Medulla oblongata (tissue), 1 donor: ENCODE measurements at regions not wholly inside any gene's neighbourhood (a gene's known extent, or its start where the extent isn't known, plus 50 kb on each side); places are given as distances from the start of the nearest gene placed in this dataset.
A peak's percentile ranks its signal among the peaks of the same experiment; 100 is the strongest.
"Not testable (repeated sequence)": the region's sequence is repeated elsewhere in the genome, so short reads cannot be mapped to it uniquely, and the experiment has no call there.

Experiments
- DNase-seq: peaks from one replicate; pipeline ENCODE4 v3.0.0-alpha.2; 2015; ENCODE audit errors: extremely low spot score

DNA sequence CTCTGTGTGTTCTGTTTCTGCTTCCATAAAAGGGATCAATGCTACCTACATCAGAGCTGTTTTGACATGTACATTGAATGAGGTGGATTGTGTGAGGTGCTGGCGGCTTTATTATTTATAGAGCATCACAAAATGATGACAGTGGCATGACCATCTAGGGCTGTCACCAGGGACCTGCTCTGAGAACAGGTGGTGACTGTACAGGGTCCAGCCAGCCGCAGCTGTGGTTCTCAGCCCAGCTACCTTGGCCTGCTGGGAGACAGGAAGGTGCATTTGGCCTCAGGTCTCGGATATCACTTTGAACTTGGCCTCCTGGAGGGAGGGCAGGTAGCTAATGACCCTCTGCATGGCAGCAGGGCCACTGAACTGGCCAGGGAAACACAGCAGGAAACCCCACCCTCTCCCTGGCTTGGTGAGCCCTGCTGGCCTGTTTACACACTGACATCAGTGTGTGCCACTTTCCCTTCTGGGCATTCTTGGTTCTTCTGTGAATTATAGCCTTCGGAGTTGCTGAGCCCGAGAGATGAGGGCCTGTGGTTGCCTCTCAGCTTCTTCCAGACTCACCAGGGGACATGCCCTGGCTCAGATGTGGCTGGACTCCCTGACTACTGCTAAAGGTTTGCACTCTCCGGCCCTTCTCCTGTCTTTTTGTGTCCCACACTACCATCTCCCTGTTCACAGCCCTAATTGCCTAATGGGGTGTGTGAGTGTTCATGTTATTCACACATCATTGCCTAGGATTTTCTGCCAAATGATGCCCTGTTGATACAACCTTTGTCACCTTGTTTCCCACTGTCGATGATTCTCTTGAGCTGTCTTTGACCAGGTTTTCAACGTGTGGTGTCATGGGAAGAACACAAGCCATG lies 109.2 kb upstream of the RAB12 start:
- DNase-seq: no peak

DNA sequence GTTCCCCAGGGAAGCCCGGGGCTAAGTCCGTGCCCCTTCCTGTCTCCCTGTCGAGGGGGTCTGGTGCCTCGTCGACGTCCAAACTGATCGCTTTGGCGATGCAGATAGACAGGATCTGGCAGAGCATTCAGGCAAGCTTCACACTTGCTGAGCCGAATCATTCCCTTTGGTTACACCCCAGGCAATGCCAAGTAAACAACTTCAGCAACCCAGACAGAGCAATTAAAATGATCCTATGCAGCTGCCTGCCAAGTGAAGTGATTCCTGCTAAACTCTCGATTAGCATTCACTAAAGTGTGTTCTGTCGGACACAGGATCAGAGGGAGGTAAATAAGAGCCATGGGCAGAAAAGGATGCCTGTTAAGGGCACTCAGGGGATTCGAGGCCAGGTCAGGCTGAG lies 108.2 kb upstream of the RAB12 start:
- DNase-seq: no peak

DNA sequence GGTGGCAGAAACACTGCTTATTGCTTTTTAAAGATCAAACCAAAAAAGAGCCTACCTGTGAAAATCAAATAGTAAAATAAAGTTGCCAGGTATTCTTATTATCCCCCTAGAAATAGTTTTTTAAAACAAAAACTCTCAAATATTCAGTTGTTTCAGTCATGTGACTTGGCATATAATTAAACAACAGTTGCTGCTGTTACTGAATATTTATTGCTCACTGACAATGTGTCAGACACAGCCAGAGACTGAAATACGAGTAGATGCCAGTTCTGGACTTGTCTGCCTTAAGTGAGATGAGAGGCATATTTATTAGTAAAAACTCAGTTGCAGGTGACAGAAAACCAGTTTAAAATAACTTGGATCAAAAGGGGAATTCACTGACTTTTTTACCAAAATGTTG lies 106.0 kb upstream of the RAB12 start:
- no peak for DNase-seq

GRCh38 chr18:8504424-8504823 lies 104.8 kb upstream of the RAB12 start:
- no peak for DNase-seq

DNA sequence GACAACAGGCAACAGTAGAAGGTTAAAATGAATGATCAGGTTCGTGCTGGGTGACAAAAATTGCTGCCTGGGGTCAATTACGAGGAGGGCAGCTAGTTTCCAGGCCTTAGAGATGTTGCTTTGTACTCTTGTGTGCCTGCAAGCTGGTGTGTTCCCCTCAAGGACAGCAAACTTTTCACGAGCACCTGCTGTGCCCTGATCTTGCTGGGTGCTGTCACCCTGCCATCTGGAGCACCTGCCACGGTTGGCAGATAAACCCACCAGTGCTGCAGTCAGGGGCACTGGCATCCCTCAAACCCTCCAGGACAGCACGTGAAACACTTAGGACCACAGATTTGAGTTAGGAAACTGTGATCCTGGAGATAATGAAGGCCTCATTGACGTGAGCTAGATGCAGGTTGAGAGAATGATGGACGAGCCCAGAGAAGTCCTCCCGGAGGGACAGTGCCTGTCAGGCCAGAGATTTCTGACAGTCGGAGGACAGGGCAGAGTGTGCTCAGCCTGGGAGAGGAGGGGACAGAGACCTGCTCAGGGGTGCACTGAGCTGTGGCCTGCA lies 104.3 kb upstream of the RAB12 start:
- no peak for DNase-seq

DNA sequence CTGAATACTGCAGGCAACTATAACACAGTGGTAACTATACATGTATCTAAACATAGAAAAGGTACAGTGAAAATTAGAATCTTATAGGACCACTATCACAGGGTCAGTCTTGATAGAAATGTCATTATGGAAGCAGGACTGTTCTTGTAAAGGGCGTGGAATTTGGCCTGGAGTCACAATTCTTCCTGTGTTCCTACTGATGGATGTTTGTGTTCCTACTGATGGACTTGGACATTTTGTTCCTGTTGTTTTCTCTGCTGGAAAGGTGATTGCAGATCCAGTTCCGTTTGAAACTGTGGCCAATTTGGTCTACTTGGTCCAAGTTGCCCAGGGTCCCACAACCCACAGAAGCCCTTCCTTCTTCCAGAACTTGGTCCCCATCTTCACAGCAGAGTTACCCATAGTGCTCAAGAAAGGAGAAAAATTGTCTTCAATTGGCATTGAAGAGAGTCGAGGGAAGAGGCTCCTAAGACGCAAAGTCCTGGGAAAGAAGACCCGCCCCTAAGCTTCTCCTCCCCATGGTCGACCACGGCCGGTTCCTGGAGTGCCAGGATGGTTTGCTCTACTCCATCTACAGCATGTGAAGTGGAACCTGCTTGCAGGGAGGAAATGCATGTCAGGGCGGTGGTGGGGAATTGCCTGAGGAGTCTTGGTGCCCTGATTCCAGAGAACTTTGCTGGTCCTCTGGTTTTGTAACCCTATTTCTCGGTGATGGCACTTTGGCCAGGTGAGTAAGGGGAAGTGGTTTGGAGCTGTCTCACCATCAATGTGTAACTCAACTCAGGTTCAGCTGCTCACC lies 102.8 kb upstream of the RAB12 start:
- DNase-seq: no peak

DNA sequence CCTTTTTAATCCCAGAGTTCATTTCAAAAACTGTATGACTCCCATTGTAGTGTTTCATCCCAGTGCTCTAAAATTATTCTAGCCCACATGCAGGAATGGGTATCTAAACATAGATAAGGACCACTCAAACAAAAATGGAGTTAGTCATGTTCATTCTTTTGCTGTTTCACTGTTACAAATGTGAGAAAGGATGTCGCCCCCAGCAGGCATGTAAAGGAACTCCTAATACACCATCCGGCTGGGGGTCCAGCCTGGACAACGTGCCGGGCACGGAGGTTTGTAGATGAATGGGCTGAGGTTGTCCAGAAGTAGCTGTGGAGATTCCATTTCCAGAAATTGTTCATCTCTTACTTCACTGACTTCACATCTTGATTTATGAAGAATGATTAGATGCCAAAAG lies 101.9 kb upstream of the RAB12 start:
- DNase-seq: no peak

DNA sequence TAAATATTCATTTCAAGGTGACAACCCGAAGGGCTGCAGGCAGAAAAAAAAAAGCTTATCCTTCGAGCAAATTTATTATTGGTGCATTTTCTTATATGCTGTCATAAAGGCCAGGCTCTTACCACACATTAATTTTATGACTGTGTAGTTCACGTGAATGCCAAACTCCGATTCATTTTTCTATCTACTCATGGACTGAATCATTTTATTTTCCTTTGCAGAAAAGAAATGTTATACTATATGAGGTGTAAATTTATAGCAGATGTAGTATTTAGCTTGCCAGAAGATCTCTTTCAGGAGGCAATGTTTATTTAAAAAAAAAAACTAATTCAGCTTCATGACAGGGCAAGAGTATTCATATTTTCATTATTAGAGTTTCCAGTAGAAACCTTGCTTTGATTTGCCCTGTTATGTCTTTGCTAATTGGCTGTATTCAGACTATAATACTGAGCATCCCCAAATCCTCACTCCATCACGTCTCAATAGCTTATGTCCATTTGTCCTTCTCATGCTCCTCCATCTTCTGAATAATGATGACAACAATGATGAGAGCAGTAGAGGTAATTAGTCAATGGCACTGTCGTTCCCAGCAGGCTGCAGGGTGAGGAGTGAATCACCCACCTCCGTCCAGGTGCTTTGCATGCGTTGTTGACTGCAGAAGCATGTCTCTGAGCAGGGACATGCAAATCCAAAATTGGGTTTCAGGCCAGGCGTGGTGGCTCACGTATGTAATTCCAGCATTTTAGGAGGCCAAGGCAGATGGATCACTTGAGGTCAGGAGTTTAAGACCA lies 101.1 kb upstream of the RAB12 start:
- DNase-seq: no peak

GRCh38 chr18:8513249-8513648 lies 96.0 kb upstream of the RAB12 start:
- no peak for DNase-seq

- no peak for DNase-seq
Observed at GRCh38 chr18:8514409-8514808, 94.8 kb upstream of the RAB12 start.

DNA sequence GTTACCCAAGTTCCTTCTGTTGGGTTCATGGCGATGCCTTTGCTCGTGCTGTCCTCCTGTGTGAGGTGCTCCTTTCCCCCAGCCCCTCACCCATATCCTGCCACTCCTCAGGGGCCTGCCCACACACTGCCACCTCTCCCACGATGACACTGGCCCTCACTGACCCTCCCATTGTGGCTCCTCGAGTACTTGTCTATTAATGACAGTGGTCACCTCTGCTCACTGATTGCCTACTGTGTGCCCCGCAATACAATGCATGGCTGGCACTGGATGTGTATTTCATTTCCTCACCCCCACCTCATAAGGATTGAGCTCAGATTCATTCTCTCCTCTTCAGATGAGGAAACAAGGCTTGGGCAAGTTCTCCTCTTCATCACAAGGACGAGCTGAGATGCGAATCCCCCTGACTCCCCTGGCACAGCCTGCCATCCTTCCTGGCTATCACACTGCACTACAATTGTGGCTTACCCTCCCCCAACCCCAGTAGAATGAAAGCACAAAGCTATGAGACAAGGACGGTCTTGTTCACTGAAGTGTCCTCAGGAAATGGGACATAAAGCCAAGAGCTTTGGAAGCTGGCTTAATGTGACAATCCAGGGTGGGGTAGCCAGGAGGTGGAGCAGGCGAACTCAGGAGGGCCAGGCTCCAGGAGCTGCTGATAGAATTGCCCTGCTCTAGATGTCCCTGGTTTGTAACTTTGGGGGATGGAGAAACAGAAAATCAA lies 93.9 kb upstream of the RAB12 start:
- peak; percentile 55 for DNase-seq

DNA sequence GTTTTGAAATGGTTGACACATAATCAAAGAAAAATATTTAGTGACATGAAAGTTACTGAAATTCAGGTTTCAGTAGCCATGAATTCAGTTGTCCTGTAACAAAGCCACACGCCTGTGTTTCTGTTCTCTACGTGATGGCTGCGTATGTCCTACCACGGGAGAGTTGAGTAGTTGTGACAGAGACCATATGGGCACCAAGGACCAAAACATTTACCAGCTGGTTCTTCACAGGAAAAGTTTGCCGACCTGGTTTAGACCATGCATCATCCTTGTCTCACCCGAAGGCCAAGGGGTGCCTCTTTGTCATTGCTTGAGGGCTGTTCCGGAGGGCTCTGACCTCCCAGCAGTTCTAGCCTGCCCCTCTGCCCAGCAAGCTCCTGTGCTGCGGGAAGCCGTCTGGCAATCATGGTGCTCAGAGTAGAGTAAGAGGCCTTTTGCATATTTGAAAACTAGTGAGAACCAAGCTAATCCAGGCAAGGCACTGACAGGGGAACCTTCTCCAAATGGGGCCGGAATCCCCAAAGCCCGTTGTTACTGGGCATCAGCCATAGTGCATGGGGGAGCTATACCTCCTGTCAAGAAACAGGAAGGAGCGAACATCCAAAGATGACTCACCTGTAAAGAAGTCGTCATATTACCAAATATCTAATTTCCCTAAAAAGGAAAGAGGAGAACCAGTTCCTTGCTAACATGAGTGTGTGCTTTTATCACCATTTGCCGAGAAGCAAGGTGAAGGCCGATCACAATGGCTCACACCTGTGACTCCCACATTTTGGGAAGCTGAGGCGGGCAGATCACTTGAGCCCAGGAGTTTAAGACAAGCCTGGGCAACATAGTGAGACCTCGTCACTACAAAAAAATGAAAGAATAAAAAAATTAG lies 92.6 kb upstream of the RAB12 start:
- DNase-seq: no peak

- DNase-seq: no peak
Observed at GRCh38 chr18:8517276-8517675, 92.0 kb upstream of the RAB12 start.

- DNase-seq: no peak
Observed at GRCh38 chr18:8519102-8519501, 90.1 kb upstream of the RAB12 start.

GRCh38 chr18:8520266-8520665 lies 89.0 kb upstream of the RAB12 start:
- no peak for DNase-seq

DNA sequence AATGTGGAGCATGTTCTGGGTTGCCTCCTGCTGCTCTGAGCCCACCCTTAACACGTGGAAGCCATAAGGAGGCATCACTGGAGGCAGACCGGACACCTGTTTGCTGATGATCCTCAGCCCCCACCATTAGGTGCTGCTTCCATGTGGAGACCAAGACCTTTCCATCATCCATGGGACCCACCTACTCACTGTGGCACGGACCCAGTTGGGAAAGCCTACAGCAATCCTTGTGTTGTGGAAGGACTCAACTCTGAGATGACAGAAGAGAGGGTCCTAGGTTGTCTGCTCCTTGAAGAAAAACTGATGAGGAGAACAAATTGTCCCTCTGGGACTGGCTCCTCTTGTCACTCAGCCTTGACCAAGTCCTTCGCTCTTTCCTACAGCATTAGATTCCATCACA lies 86.5 kb upstream of the RAB12 start:
- DNase-seq: no peak

DNA sequence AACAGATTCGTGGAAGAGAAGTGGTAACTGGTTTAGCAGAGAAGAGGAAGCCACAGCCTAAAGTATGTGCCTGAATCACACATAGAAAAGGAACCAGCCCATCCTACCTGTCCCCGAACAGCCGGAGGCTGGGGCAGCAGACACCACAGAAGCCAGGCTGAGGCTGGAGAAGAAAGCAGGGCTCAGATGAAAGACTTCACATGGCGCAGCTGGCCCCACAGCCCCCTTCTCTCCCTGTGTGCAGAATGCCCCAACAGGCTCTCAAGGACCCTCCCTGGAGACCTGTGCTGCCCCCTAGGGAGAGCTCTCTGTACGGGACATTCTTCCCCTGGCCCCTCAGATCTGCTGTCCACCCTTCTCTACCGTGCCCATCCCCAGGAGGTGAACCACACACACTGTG lies 83.5 kb upstream of the RAB12 start:
- no peak for DNase-seq

- DNase-seq: peak; percentile 54
Observed at GRCh38 chr18:8526332-8526731, 82.9 kb upstream of the RAB12 start.

DNA sequence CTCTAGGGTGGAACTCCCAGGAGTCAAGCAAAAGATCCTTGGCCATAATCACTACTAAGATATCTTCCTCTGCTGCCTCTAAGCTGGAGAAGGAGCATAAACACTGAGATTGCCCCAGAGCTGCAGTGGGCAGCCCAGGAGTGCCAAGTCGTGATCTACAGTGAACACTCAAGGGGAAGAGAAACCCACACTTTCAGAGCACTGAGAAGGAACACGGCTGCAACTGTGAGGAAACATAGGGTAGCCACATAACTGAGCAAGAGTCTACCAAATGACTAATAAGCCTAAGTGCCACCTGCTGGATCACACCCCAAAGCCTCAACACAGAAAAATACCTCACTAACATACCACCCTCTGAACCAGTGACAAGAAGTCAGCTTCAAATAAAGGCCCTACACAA lies 79.6 kb upstream of the RAB12 start:
- DNase-seq: no peak

DNA sequence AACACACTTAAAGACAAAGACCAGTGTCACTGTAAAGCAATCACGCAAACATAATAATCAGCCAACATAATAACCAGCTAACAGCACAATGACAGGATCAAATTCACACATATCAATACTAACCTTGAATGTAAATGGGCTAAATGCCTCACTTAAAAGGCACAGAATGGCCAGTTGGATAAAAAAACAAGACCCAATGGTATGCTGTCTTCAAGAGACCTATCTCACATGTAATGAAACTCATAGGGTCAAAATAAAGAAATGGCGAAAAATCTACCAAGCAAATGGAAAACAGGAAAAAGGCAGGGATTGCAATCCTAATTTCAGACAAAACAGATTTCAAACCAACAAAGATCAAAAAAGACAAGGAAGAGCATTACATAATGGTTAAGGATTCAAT lies 78.2 kb upstream of the RAB12 start:
- not testable (repeated sequence) for DNase-seq
